Progenitor cell of endocrine pancreas (in vitro differentiated cells): ENCODE measurements at regions not wholly inside any gene's neighbourhood (a gene's known extent, or its start where the extent isn't known, plus 50 kb on each side); places are given as distances from the start of the nearest gene placed in this dataset.

Experiments used
- DNase-seq: peaks from one replicate; pipeline ENCODE4 v3.0.0; 2021; ENCODE audit warnings: low spot score; ENCODE audit not compliant: unreplicated experiment
- H3K27ac Mint-ChIP-seq: 2 replicates; pipeline ENCODE4 v1.8.0; 2021; ENCODE audit warnings: mild to moderate bottlenecking, moderate library complexity, mixed read lengths
- H3K27me3 Mint-ChIP-seq: 2 replicates; pipeline ENCODE4 v1.8.0; 2021; ENCODE audit warnings: mixed read lengths
- H3K36me3 Mint-ChIP-seq: 2 replicates; pipeline ENCODE4 v1.8.0; 2022; ENCODE audit warnings: mixed read lengths; ENCODE audit not compliant: insufficient read depth
- H3K4me1 Mint-ChIP-seq: 2 replicates; pipeline ENCODE4 v1.8.0; 2021; ENCODE audit warnings: low read depth, mixed read lengths
- H3K4me3 Mint-ChIP-seq: 2 replicates; pipeline ENCODE4 v1.8.0; 2021; ENCODE audit warnings: low read depth, mild to moderate bottlenecking, moderate library complexity, mixed read lengths
- H3K9me3 Mint-ChIP-seq: 2 replicates; pipeline ENCODE4 v1.8.0; 2021; ENCODE audit warnings: low read depth, mixed read lengths
- CTCF ChIP-seq: fragments of 200-600 bp; sonication (generic); IDR thresholded peaks from one replicate; pipeline ENCODE4 v1.5.0; 2021; ENCODE audit warnings: antibody characterized with exemption, mild to moderate bottlenecking; ENCODE audit not compliant: unreplicated experiment

DNA sequence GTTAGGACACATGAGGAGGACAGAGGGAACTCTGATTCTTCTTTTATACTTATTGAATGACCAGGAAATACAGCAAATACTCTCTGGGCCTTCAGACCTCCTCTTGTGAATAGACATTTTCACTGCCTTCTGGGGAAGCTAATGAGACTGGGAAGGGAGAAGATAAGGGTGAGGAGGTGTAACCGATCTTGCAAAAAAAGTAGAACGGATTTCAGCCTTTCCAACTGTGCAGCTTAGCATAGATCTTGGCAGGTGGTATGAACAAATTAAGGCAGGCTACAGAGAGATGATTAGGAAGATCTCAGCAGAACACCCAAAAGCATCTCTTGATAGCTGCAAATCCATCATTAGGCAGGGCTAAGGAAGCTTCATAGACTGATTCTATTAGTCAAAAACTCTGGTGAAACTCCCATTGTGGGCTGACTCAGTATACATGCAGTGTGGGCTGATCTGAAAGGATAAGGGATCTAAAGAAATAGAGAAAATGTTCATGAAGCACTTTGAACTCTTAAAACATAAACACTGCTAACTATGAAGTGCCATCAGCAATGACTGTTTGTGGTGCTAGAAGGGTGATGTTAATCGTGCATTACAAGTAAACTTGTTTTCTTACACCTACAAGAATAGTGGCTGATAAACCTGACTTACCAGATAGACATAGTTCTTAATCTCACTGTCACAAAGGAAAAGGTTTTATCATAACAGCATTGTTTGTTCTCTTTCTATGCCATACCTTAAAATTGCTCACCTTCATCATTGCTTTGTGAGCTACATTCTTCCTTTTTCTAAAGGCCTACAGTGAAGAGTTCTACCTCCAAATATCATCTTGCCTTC is 85.5 kb upstream of the PALMD start:
- Mint-ChIP-seq H3K9me3 (peaks cover 17% of the 10 kb centered on the region), H3K4me1 (peaks cover 36% of the 10 kb centered on the region), H3K27me3 (no peaks in the 10 kb centered on the region), H3K27ac (peak overlapping the region; percentile 86), H3K4me3 (no peak overlapping the region), H3K36me3 (peaks cover 1% of the 10 kb centered on the region)
- no peak for DNase-seq
- no peak for TF ChIP-seq CTCF

GRCh38 chr1:99561952-99562351 is 84.0 kb upstream of the PALMD start:
- DNase-seq, result no peak
- peaks cover 15% of the 10 kb centered on the region for H3K9me3 Mint-ChIP-seq
- no peak for TF ChIP-seq CTCF
- no peak overlapping the region for H3K4me3 Mint-ChIP-seq
- peaks cover 49% of the 10 kb centered on the region for H3K4me1 Mint-ChIP-seq
- H3K27ac Mint-ChIP-seq, result no peak overlapping the region
- no peaks in the 10 kb centered on the region for H3K27me3 Mint-ChIP-seq
- H3K36me3 Mint-ChIP-seq, result peaks cover 1% of the 10 kb centered on the region

- H3K36me3 Mint-ChIP-seq, result peaks cover 1% of the 10 kb centered on the region
- no peaks in the 10 kb centered on the region for H3K27me3 Mint-ChIP-seq
- H3K27ac Mint-ChIP-seq, result peak overlapping the region; percentile 73
- peaks cover 40% of the 10 kb centered on the region for H3K4me1 Mint-ChIP-seq
- peaks cover 9% of the 10 kb centered on the region for H3K9me3 Mint-ChIP-seq
- no peak overlapping the region for H3K4me3 Mint-ChIP-seq
- no peak for DNase-seq
- TF ChIP-seq CTCF, result no peak
Observed at GRCh38 chr1:99565606-99566289, 80.2 kb upstream of the PALMD start.

- no peak for DNase-seq
- H3K27ac Mint-ChIP-seq, result peak overlapping the region; percentile 81
- H3K9me3 Mint-ChIP-seq, result peaks cover 9% of the 10 kb centered on the region
- peaks cover 41% of the 10 kb centered on the region for H3K4me1 Mint-ChIP-seq
- H3K36me3 Mint-ChIP-seq, result peaks cover 1% of the 10 kb centered on the region
- TF ChIP-seq CTCF, result no peak
- H3K4me3 Mint-ChIP-seq, result no peak overlapping the region
- no peaks in the 10 kb centered on the region for H3K27me3 Mint-ChIP-seq
Observed at GRCh38 chr1:99566290-99567021, 79.5 kb upstream of the PALMD start.

DNA sequence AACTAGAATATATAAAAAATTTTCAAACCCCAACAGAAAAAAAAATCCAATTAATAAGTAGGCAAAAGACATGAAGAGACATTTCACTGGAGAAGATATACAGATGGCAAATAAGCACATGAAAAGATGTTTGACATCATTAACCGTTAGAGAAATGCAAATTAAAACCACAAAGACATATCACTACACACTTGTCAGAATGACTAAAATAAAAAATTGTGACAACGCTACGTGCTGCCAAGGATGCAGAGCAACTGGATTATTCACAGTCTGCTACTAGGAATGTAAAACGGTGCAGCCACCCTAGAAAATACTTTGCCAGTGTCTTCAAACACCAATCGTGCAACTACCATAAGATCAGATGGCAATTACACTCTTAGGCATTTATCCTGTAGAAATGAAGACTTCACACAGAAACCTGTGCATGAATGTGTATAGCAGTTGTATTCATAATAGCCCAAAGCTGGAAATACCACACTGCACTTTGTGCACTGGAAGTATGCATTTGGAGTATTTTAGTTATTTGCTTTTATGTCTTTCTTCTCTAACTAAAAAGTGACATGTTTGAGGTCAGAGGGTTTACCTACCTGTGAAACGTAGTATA is 75.3 kb upstream of the PALMD start:
- Mint-ChIP-seq H3K27ac (no peak overlapping the region), H3K36me3 (no peaks in the 10 kb centered on the region), H3K4me1 (peaks cover 62% of the 10 kb centered on the region), H3K9me3 (no peaks in the 10 kb centered on the region), H3K27me3 (no peaks in the 10 kb centered on the region), H3K4me3 (no peak overlapping the region)
- no peak for TF ChIP-seq CTCF
- DNase-seq, result no peak
